HUES48 (cell line): ENCODE measurements at regions not wholly inside any gene's neighbourhood (a gene's known extent, or its start where the extent isn't known, plus 50 kb on each side); places are given as distances from the start of the nearest gene placed in this dataset.

Experiments used
- H3K27ac ChIP-seq: one replicate; pipeline ENCODE4 v1.7.0; 2013; ENCODE audit warnings: low read depth, low read length, inconsistent platforms
- H3K27me3 ChIP-seq: 2 replicates; pipeline ENCODE4 v1.6.1; 2013; ENCODE audit warnings: mild to moderate bottlenecking, low read length; ENCODE audit not compliant: control insufficient read depth, insufficient read depth
- H3K36me3 ChIP-seq: 2 replicates; pipeline ENCODE4 v1.6.1; 2013; ENCODE audit warnings: low read length; ENCODE audit not compliant: control insufficient read depth, insufficient read depth
- H3K4me1 ChIP-seq: 2 replicates; pipeline ENCODE4 v1.6.1; 2013; ENCODE audit warnings: mild to moderate bottlenecking, low read length; ENCODE audit not compliant: control insufficient read depth, insufficient read depth
- H3K4me3 ChIP-seq: 2 replicates; pipeline ENCODE4 v1.5.1; 2013; ENCODE audit warnings: mild to moderate bottlenecking, low read depth, low read length
- H3K9ac ChIP-seq: 2 replicates; pipeline ENCODE4 v1.6.1; 2013; ENCODE audit warnings: mild to moderate bottlenecking, low read depth, low read length, moderate library complexity
- H3K9me3 ChIP-seq: 2 replicates; pipeline ENCODE4 v1.6.1; 2013; ENCODE audit warnings: low read length; ENCODE audit not compliant: control insufficient read depth, insufficient read depth

DNA sequence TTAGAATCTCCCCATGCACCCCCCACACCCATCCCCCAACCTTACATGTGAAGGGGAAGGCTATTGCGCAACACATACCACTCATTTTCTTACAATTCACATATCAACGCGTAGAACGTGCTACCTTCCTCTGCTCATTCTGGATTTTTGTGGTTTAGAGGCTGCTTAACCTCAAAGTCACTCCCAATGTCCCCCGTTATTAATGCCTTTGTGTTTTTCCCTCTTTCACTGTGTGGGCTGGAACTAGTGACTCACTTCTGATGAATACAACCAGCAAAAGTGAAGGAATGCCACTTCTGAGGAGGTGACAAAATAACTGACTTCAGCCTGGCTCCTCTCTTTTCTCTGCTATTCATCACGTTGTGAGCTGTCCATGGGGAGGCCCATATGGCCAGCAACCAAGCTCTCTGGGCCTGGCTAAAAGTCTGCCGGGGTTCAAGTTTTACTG is 342.5 kb upstream of the NXPH2 start:
- no peaks in the 10 kb centered on the region for H3K27me3 ChIP-seq
- no peak overlapping the region for H3K4me3 ChIP-seq
- H3K9me3 ChIP-seq = no peaks in the 10 kb centered on the region
- peaks cover 7% of the 10 kb centered on the region; the same call in 1 of the 2 replicates for H3K4me1 ChIP-seq
- H3K27ac ChIP-seq = no peak overlapping the region
- H3K9ac ChIP-seq = no peak overlapping the region
- H3K36me3 ChIP-seq = no peaks in the 10 kb centered on the region

GRCh38 chr2:139099721-139100120 is 319.5 kb upstream of the NXPH2 start:
- H3K27ac ChIP-seq = no peak overlapping the region

DNA sequence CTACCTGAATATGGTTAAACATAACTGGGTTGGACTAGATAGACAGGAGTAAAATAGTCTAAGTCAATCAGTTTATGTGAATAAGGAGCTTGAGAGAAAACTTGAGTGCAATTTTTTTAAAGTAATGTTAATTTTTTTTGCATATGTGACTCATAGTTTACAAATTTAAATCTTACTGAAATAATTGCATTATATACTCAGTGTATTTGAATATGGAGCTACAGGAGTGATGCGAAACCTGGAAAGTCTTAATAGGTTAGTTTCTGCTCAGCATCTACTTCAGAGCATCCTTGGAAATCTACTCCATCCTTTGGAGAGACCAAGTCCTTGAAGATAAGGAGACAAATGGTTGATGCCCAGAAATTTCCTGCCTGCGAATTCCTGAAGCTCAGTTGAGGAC is 318.8 kb upstream of the NXPH2 start:
- no peaks in the 10 kb centered on the region for H3K9me3 ChIP-seq
- no peak overlapping the region for H3K9ac ChIP-seq
- H3K27me3 ChIP-seq = no peaks in the 10 kb centered on the region
- H3K27ac ChIP-seq = no peak overlapping the region
- peaks cover 6% of the 10 kb centered on the region; the same call in 1 of the 2 replicates for H3K4me1 ChIP-seq
- H3K36me3 ChIP-seq = no peaks in the 10 kb centered on the region
- H3K4me3 ChIP-seq = no peak overlapping the region

More at GRCh38 chr2:139099721-139100120, 319.5 kb upstream of the NXPH2 start:
- H3K27me3 ChIP-seq = no peaks in the 10 kb centered on the region
- H3K9ac ChIP-seq = no peak overlapping the region
- no peak overlapping the region for H3K4me3 ChIP-seq
- no peaks in the 10 kb centered on the region for H3K9me3 ChIP-seq
- H3K4me1 ChIP-seq = peaks cover 6% of the 10 kb centered on the region; the same call in 1 of the 2 replicates
- no peaks in the 10 kb centered on the region for H3K36me3 ChIP-seq

GRCh38 chr2:139083121-139083520 is 302.9 kb upstream of the NXPH2 start:
- Histone ChIP-seq H3K9ac (no peak overlapping the region), H3K36me3 (no peaks in the 10 kb centered on the region), H3K4me3 (no peak overlapping the region), H3K27me3 (no peaks in the 10 kb centered on the region), H3K4me1 (peaks cover 6% of the 10 kb centered on the region; the same call in 1 of the 2 replicates), H3K27ac (no peak overlapping the region), H3K9me3 (no peaks in the 10 kb centered on the region)

- H3K4me1 ChIP-seq = peaks cover 6% of the 10 kb centered on the region; the same call in 1 of the 2 replicates
- H3K27ac ChIP-seq = no peak overlapping the region
- H3K9me3 ChIP-seq = no peaks in the 10 kb centered on the region
- H3K4me3 ChIP-seq = no peak overlapping the region
- no peaks in the 10 kb centered on the region for H3K36me3 ChIP-seq
- H3K27me3 ChIP-seq = no peaks in the 10 kb centered on the region
- no peak overlapping the region for H3K9ac ChIP-seq
These were observed 300.1 kb upstream of the NXPH2 start for GRCh38 chr2:139080244-139080643.

DNA sequence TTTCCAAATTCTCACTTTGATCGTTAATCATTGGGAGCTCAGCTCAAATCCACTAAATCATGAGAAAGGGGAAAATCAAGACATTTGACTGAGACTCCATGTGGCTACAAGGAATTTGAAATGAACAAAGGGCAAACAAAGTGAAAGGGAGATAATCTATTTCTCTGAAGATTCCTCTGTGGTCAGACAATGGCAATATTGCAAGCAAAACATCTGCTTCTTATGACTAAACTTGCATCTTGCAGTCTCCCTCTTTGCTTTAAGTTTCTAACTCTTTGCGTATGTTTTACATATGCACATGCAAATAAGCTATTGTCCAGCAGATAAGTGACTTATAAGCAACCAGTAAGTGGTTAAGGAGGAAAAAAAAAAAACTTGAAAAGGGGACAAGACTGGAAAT is 299.1 kb upstream of the NXPH2 start:
- Histone ChIP-seq H3K4me3 (no peak overlapping the region), H3K9ac (no peak overlapping the region), H3K9me3 (no peaks in the 10 kb centered on the region), H3K27me3 (no peaks in the 10 kb centered on the region), H3K4me1 (peaks cover 6% of the 10 kb centered on the region; the same call in 1 of the 2 replicates), H3K27ac (no peak overlapping the region), H3K36me3 (no peaks in the 10 kb centered on the region)

DNA sequence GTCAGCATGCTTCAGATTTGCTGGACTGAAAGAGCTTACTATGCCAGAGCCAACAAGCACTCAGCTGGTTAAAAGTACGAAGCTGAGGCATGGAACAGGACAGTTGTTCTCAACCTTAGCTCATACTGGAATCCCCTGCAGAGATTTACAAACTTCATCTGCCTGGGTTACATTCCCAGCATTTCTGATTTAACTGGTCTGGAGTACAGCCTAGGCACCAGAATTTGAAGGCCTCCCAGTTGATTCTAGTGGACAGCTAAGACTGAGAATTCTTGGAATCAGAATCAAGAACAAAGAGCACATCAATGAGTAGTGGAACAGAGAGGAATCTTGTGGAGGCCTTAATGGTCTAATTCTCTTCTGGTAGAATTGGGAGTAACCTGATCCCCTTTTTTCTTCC is 298.2 kb upstream of the NXPH2 start:
- Histone ChIP-seq H3K4me1 (peaks cover 6% of the 10 kb centered on the region; the same call in 1 of the 2 replicates), H3K9ac (no peak overlapping the region), H3K36me3 (no peaks in the 10 kb centered on the region), H3K4me3 (no peak overlapping the region), H3K27me3 (no peaks in the 10 kb centered on the region), H3K27ac (no peak overlapping the region), H3K9me3 (no peaks in the 10 kb centered on the region)

DNA sequence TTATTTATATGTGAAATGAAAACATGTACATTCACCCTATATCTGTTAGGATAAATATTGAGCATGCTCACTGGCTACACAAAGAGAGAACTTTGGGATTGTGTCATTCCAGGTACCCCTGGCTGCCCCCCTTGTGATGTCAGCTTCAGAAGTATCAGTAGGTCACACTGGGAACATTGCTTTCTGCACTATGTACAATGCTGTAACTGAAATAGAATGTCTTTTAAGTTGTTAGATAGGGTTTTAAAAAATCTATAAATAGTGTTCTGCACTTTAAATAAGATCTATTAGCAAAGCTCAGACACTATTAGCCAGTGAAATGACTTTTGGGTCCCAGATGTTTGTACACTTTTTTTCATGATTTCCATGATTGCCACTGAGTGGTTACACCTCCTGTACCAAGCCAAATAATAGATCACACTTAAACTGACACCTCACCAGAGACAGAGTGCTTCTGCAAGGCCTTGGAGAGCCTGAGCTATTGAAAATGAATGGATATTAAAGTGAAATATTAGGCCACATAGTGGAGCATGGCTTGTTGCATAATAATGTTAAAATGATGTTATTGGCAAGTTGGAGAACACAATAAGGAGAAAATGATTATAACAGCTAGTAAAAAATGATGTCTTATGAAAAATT is 297.0 kb upstream of the NXPH2 start:
- Histone ChIP-seq H3K9ac (no peak overlapping the region), H3K36me3 (no peaks in the 10 kb centered on the region), H3K27me3 (no peaks in the 10 kb centered on the region), H3K4me3 (no peak overlapping the region), H3K27ac (no peak overlapping the region), H3K4me1 (peaks cover 6% of the 10 kb centered on the region; the same call in 1 of the 2 replicates), H3K9me3 (no peaks in the 10 kb centered on the region)

- Histone ChIP-seq H3K9me3 (no peaks in the 10 kb centered on the region), H3K9ac (no peak overlapping the region), H3K36me3 (no peaks in the 10 kb centered on the region), H3K27ac (no peak overlapping the region), H3K4me1 (no peaks in the 10 kb centered on the region), H3K27me3 (no peaks in the 10 kb centered on the region), H3K4me3 (no peak overlapping the region)
These were observed 287.7 kb upstream of the NXPH2 start for GRCh38 chr2:139067874-139068273.

- Histone ChIP-seq H3K4me1 (no peaks in the 10 kb centered on the region), H3K27me3 (no peaks in the 10 kb centered on the region), H3K4me3 (no peak overlapping the region), H3K9ac (no peak overlapping the region), H3K9me3 (no peaks in the 10 kb centered on the region), H3K36me3 (no peaks in the 10 kb centered on the region), H3K27ac (no peak overlapping the region)
These were observed 286.9 kb upstream of the NXPH2 start for GRCh38 chr2:139067072-139067471.

GRCh38 chr2:139064159-139064558 is 284.0 kb upstream of the NXPH2 start:
- no peak overlapping the region for H3K9ac ChIP-seq
- no peak overlapping the region for H3K27ac ChIP-seq
- no peaks in the 10 kb centered on the region for H3K36me3 ChIP-seq
- no peak overlapping the region for H3K4me3 ChIP-seq
- no peaks in the 10 kb centered on the region for H3K4me1 ChIP-seq
- no peaks in the 10 kb centered on the region for H3K27me3 ChIP-seq
- H3K9me3 ChIP-seq = no peaks in the 10 kb centered on the region
